Pancreas (tissue), 10 donors: ENCODE measurements at regions not wholly inside any gene's neighbourhood (a gene's known extent, or its start where the extent isn't known, plus 50 kb on each side); places are given as distances from the start of the nearest gene placed in this dataset.

Experiments
- ATAC-seq, 4 donors: fragments of 200-7000 bp; cut with Tn5 transposase; one replicate each; pipeline versions ENCODE4 v1.8.0 to v1.9.1; 2020; ENCODE audit warnings: mild to moderate bottlenecking in 4 of 4, moderate library complexity in 4 of 4
- DNase-seq, 6 donors: peaks; one replicate each; pipeline ENCODE4 v3.0.0-alpha.2; 2020
- FAIRE-seq: peaks from 2 replicates; lab custom pipeline; 2012; peaks lifted over from hg19 to GRCh38; lab: Jason Lieb, UNC
- H3K27ac ChIP-seq, 4 donors: fragments of 200-600 bp; sonication (generic); 1 replicate in 3 of 4; 2 replicates in 1 of 4; pipeline versions ENCODE4 v1.5.0 to v1.8.0; 2020
- H3K27me3 ChIP-seq, 4 donors: fragments of 200-600 bp; one replicate each; pipeline ENCODE4 v1.8.0; 2021
- H3K36me3 ChIP-seq, 3 donors: fragments of 200-600 bp; sonication (generic) in 1 of 3; one replicate each; pipeline versions ENCODE4 v1.5.0 to v1.8.0; 2020 to 2021
- H3K4me1 ChIP-seq, 3 donors: fragments of 200-600 bp; one replicate each; pipeline ENCODE4 v1.8.0; 2021
- H3K4me3 ChIP-seq, 4 donors: fragments of 200-600 bp; sonication (generic) in 2 of 4; one replicate each; pipeline versions ENCODE4 v1.5.0 to v1.8.0; 2020 to 2021
- H3K9me3 ChIP-seq, 4 donors: fragments of 200-600 bp; one replicate each; pipeline ENCODE4 v1.8.0; 2021
- WGBS, 2 donors: extraction: QIAGEN DNeasy Blood & Tissue Kit; methylation state at CpG; one replicate each; pipeline ENCODE4 v1.1.7; 2013; 5-methylcytosine and 5-hydroxymethylcytosine counted together
- intact Hi-C, 3 donors: fragments of 100-400 bp; cut with DNase I; formaldehyde crosslinking; loops; one replicate each; pipeline versions ENCODE4 v1.11.1 to v1.14.2; 2022
- TF ChIP-seq, protein P1 (sequence below), 4 donors: fragments of 200-600 bp; sonication (generic) in 3 of 4; IDR thresholded peaks; one replicate each; pipeline versions ENCODE4 v1.5.0 to v1.8.0; 2021; ENCODE audit warnings: antibody characterized with exemption in 4 of 4
- donor health status: healthy with polysubstance abuse.
- donor health status: DM: no; HTN: no; CAD: no; lungs with moderate emphysema.
- donor health status: DM: no; HTN: no; CAD: no.
- donor health status: control.
- donor health status: control.
- donor health status: Bipolar disorder and iron deficiency.
- donor health status: DM: yes; HTN: yes; CAD: no.
- donor health status: DM: no; HTN: no; CAD: no.
- donor health status: DM: no; HTN: no; CAD: no.
- donor health status: DM: yes; HTN: yes; CAD: no.

DNA sequence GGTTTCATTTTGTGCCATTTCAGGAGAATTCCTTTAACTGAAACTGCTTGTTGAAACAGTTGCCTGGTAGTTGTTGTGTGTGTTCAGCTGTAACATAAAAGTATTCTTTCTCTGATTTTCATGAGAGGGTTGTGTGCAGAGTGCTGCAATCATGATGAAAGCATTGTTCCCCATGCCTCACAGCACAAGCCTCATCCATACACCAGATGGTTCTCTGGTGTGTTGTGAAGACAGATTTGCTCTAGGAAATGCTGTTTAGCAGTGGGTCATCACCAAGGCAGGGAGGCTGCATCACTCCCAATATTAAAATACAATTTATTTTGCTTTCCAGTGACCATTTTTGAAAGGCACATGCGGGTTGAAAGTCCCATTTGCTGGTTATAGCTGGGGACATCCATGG, 404.4 kb downstream of the AACS start:
- WGBS, 2 donors = 54 to 58% methylated on average over 1 of the region's 1 CpG
- no peaks in the 10 kb centered on the region for H3K27me3 ChIP-seq
- no peak for FAIRE-seq

DNA sequence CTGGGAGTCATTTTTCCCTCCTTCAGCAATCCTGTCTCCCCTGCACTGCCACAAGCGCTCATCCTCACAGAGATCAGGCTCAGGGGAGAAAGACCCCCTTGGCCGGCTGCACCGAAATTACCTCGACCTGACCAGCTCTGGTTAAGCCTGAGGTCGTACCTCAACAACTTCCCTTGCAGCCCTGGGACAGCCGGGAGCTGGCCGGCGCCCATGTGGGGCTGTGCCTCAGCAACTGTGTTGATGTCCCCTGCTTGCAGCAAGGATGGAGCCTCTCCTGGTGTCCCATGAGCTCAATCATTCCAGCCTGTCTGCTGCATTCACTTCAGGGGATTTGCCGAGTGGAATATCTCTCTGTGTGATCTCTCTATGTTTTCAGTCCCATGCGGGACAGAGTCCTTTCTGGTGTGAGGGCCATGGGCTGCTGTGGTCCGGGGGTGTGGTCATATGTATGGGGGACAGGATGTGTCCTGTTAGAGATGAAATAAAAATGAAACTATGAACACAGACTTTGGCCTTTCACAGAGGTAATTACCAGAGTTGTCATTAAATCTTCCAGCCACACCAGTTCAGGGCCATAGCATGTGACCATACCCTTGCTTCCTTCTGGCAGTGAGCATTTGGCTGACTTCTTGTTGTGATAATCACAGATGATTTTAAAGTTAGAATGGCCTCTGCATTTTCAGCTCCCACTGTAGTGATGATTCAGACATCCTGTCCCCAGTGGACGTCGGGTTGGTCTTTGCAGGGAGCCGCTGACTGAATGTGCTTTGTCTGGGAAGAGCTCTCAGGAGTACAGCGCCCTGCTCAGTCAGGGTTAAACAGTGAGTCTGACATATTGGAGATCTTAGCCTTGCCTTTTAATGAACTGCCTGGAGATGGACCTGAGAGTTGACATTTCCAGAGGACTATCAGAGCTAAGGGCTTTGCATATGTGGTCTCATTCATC, 405.9 kb downstream of the AACS start:
- no peaks in the 10 kb centered on the region for H3K4me1 ChIP-seq
- H3K36me3 ChIP-seq = no peaks in the 10 kb centered on the region
- no peak for DNase-seq
- TF ChIP-seq, protein P1, sequence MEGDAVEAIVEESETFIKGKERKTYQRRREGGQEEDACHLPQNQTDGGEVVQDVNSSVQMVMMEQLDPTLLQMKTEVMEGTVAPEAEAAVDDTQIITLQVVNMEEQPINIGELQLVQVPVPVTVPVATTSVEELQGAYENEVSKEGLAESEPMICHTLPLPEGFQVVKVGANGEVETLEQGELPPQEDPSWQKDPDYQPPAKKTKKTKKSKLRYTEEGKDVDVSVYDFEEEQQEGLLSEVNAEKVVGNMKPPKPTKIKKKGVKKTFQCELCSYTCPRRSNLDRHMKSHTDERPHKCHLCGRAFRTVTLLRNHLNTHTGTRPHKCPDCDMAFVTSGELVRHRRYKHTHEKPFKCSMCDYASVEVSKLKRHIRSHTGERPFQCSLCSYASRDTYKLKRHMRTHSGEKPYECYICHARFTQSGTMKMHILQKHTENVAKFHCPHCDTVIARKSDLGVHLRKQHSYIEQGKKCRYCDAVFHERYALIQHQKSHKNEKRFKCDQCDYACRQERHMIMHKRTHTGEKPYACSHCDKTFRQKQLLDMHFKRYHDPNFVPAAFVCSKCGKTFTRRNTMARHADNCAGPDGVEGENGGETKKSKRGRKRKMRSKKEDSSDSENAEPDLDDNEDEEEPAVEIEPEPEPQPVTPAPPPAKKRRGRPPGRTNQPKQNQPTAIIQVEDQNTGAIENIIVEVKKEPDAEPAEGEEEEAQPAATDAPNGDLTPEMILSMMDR (IDR thresholded peaks at IDR 0.05) = no peak
- H3K27ac ChIP-seq = no peak overlapping the region
- WGBS, 2 donors = 60 to 66% methylated on average over 15 of the region's 15 CpGs
- ATAC-seq = no peak
- intact Hi-C loops = no loop called here
- H3K27me3 ChIP-seq = no peaks in the 10 kb centered on the region
- H3K9me3 ChIP-seq = no peaks in the 10 kb centered on the region
- no peak overlapping the region for H3K4me3 ChIP-seq
- FAIRE-seq = no peak

More for the DNA sequence above, 404.4 kb downstream of the AACS start:
- no peak overlapping the region for H3K4me3 ChIP-seq
- H3K4me1 ChIP-seq = no peaks in the 10 kb centered on the region
- intact Hi-C loops = no loop called here
- no peaks in the 10 kb centered on the region for H3K9me3 ChIP-seq
- TF ChIP-seq, protein P1 (IDR thresholded peaks at IDR 0.05) = no peak
- H3K36me3 ChIP-seq = no peaks in the 10 kb centered on the region
- ATAC-seq (no peak), DNase-seq (no peak)
- H3K27ac ChIP-seq = no peak overlapping the region

DNA sequence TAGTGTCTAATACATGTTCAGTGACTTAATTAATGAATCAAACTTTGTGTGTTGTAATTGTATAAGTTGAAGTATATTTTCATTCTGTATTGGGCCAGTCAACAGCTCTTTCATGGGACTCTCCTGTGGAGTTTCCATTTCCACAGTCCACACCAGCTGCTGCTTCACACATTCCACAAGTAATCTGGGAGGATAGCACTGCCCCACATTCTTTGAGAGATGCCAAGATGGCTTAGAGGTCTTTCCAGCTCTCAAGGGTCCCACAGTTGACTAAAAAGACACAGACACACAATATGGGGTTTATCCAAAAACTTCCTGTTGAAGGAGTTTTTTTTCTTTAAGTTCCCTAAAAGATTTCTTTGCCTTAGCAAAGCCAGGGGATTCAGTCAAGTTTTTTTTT, 408.3 kb downstream of the AACS start:
- intact Hi-C loops = no loop called here
- H3K4me3 ChIP-seq = no peak overlapping the region
- DNase-seq = no peak
- H3K27me3 ChIP-seq = no peaks in the 10 kb centered on the region
- TF ChIP-seq, protein P1 (IDR thresholded peaks at IDR 0.05) = no peak
- FAIRE-seq = no peak
- no peaks in the 10 kb centered on the region for H3K9me3 ChIP-seq
- no peak for ATAC-seq
- H3K36me3 ChIP-seq = no peaks in the 10 kb centered on the region
- no peaks in the 10 kb centered on the region for H3K4me1 ChIP-seq
- H3K27ac ChIP-seq = no peak overlapping the region

DNA sequence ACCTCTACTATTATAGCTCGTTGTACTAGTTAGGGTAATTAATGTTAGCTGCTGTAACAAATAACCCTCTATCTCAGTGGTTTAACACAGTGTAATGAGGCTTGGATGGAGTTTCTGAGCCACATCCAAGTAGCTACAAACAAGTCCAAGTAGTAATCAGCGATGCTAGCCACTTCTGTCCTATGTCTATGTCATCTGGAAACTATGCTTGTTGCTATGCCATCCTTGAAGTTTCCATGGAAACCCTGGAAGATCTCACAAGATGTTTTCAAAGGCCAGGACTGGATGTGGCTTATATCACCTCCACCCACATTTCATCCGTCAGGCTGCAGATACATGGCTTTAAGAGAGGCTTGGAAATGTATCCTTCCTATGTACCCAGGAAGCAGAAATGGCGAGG, 422.1 kb downstream of the AACS start:
- H3K9me3 ChIP-seq = no peaks in the 10 kb centered on the region
- H3K27me3 ChIP-seq = no peaks in the 10 kb centered on the region
- no peaks in the 10 kb centered on the region for H3K36me3 ChIP-seq
- intact Hi-C loops = no loop called here
- H3K4me3 ChIP-seq = no peak overlapping the region
- no peak overlapping the region for H3K27ac ChIP-seq
- FAIRE-seq (no peak), ATAC-seq (no peak), DNase-seq (no peak)
- TF ChIP-seq, protein P1 (IDR thresholded peaks at IDR 0.05) = no peak
- H3K4me1 ChIP-seq = no peaks in the 10 kb centered on the region
- 62 to 68% methylated on average over 4 of the region's 4 CpGs for WGBS, 2 donors

DNA sequence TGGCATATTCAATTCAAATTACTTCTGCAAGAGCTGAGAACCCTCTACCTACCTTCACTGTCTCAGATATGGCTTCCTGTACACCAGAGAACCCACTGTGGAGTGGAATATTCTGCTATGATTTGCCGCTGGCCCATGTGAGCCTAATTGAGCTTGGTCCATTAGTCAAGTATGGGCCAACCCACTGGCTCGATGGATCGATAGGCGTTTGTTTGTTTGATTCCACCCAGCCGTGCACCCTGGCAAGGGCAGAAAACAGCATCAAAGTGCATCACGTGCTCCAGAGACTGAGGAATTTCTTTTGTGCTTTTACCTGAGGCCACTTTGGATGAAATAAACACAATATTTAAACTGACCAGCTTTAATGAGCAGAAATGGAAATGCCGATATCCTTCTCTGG, 426.3 kb downstream of the AACS start:
- ATAC-seq (no peak), DNase-seq (no peak), FAIRE-seq (no peak)
- WGBS, 2 donors = 57 to 66% methylated on average over 7 of the region's 7 CpGs
- Histone ChIP-seq H3K9me3 (no peaks in the 10 kb centered on the region), H3K4me3 (no peak overlapping the region), H3K36me3 (no peaks in the 10 kb centered on the region), H3K27ac (no peak overlapping the region), H3K4me1 (no peaks in the 10 kb centered on the region), H3K27me3 (no peaks in the 10 kb centered on the region)
- TF ChIP-seq, protein P1 (IDR thresholded peaks at IDR 0.05) = no peak
- intact Hi-C loops = no loop called here
